Mammary epithelial cell (primary cell): ENCODE measurements at regions not wholly inside any gene's neighbourhood (a gene's known extent, or its start where the extent isn't known, plus 50 kb on each side); places are given as distances from the start of the nearest gene placed in this dataset.

Source experiments
- CTCF ChIP-seq, 2 donors: IDR thresholded peaks in 1 of 2; conservative IDR thresholded peaks in 1 of 2; 2 replicates each; pipeline ENCODE4 v1.5.1; 2011 to 2012; ENCODE audit warnings: inconsistent platforms in 2 of 2, low read length in 2 of 2, mild to moderate bottlenecking in 2 of 2, control low read depth in 1 of 2, low read depth in 1 of 2; ENCODE audit not compliant: insufficient read depth in 1 of 2; ENCODE audit errors: extremely low read depth in 1 of 2
- EZH2 ChIP-seq: IDR thresholded peaks from 2 replicates; pipeline ENCODE4 v1.6.1; 2012; ENCODE audit warnings: low read length, inconsistent platforms, borderline replicate concordance

GRCh38 chr3:176692199-176692965 lies 504.9 kb downstream of the TBL1XR1 start:
- no peak for TF ChIP-seq CTCF (conservative IDR thresholded peaks at IDR 0.05 in 1 of 2, IDR thresholded peaks at IDR 0.05 in 1 of 2; ENCODE audit: extremely low read depth in 1 of 2, insufficient read depth in 1 of 2, low read depth in 1 of 2, low read length in 2 of 2)
- TF ChIP-seq EZH2, result no peak
